ENCODE measurements at regions not wholly inside any gene's neighbourhood (a gene's known extent, or its start where the extent isn't known, plus 50 kb on each side); places are given as distances from the start of the nearest gene placed in this dataset.

- no peak for DNase-seq (ENCODE audit: low read depth in 2 of 3, low spot score in 2 of 3)
These were observed 209.1 kb upstream of the LYPLAL1 start for GRCh38 chr1:218964471-218965185.

DNA sequence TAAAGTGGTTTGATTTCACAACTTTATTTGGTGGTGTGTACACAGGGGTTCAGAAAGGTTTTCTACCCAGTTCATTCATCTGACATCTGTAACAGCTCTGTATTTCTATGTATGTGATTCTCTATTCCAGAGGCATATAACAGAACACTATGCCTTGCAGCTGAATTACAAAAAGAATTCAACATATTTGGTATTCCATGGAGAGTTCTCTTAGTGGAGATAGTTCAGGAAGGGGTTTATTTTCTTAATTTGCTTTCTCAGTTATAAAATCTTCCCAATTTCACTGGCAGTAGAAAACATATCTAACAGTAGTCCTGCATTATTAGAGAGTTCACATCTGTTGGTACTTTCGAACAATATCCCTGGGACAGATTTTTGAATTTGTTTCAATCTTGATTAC is 207.9 kb upstream of the LYPLAL1 start:
- DNase-seq (ENCODE audit: low read depth in 2 of 3, low spot score in 2 of 3), result no peak

GRCh38 chr1:218967254-218967653 is 206.4 kb upstream of the LYPLAL1 start:
- DNase-seq (ENCODE audit: low read depth in 2 of 3, low spot score in 2 of 3), result no peak

GRCh38 chr1:218967836-218968235 is 205.8 kb upstream of the LYPLAL1 start:
- DNase-seq (ENCODE audit: low read depth in 2 of 3, low spot score in 2 of 3), result no peak

DNA sequence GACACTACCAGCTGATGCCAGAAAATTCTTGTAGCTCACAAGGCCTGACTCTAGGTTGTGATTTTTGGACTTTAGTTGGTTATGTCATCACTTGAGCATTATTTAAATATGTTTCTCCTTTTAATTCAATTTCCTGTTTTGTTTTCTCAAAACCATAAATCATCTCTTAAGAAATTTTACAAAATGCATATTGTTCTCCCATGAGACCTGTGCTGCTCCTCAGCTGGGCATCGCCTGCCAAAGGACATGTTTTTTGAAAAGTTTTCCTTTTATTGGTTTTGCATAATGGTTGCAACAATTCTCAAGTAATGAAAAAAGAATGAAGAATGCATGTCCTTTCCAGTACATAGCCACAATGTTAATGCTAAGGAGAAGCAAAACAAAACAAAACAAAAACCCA is 204.7 kb upstream of the LYPLAL1 start:
- no peak for DNase-seq (ENCODE audit: low read depth in 2 of 3, low spot score in 2 of 3)

DNA sequence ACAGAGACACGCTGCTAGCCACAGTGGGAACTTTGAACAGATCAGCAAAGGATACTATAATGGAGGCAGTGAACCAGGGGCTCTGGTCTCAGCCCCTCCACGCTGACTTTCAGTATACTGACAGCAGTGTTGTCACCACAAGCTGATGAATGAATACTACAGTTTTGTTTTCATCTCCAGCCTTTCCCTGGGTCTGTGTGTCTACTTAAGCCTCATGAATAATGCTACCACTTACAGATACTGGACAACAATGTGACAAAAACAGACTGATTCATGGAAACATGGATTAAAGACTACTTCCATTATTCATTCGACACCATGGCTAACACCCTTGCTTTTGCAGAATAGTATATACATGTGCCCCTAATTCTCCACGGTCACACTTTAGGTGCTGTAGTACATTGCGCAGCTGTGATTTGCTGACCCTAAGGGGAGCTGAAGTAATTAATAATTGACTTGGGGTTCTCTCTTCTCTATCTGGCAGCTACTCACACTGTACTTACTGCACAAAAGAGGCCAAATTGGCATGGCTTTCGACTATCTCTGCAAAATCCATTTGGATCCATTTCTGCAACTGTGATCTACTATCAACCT is 203.2 kb upstream of the LYPLAL1 start:
- DNase-seq (ENCODE audit: low read depth in 2 of 3, low spot score in 2 of 3), result no peak

- no peak for DNase-seq (ENCODE audit: low read depth in 2 of 3, low spot score in 2 of 3)
These were observed 202.5 kb upstream of the LYPLAL1 start for GRCh38 chr1:218971156-218971555.

DNA sequence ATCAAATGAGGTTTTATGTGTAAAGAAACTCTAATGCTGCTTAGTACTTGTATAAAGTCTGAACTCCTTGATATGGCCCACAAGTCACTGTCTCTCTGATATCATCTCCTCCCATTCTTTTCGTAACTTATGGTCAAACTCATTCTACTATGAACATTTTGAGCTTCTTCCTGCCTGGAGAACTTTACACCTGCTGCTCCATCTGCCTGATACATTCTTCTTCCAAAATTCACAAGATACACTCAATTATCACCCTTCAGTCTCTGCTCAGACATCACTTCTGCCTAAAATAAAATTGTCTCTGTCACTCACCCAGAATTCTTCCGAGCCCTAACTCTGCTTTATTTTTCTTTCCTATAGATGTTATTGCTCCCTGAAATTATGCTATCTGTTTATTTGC is 192.8 kb upstream of the LYPLAL1 start:
- no peak for DNase-seq (ENCODE audit: low read depth in 2 of 3, low spot score in 2 of 3)

DNA sequence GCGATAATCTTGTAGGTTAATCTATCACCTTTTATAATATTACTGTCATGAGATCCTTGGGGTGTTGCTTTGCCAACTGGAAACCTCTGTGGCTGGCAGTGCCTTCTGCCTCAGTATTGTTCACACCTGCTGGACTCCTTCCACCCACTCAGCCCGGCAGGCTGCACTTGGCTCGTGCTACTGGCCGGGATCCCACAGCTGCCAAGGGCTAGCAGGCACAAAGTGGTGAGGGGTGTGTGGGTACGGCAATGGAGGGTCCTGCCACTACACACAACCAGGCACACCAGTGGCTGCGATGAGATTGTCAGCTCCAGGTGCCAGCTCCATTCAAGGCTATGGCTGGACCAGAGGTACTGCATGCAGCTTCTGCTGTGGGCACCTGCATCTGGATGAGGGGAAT is 191.2 kb upstream of the LYPLAL1 start:
- DNase-seq (ENCODE audit: low read depth in 2 of 3, low spot score in 2 of 3), result no peak

GRCh38 chr1:218983433-218983832 is 190.2 kb upstream of the LYPLAL1 start:
- DNase-seq (ENCODE audit: low read depth in 2 of 3, low spot score in 2 of 3), result no peak

DNA sequence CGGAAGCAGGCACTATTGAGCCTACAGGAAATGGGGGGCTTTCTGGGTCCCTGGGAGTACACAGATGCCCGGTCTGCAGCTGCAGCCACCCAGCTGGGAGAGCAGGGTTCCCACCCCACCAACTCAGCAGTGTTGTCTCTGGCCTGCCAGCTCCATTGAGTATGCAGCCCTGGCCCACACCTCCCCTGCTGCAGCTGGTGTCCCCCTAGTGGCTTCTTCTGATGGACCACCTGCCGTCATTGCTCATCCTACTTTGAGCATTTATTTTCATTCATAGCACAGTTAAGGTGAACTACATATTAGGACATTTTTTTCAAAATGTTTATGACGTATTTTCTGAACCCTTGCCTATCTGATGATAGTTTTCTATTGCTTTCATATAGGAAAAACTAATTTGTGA is 189.8 kb upstream of the LYPLAL1 start:
- no peak for DNase-seq (ENCODE audit: low read depth in 2 of 3, low spot score in 2 of 3)

- no peak for DNase-seq (ENCODE audit: low read depth in 2 of 3, low spot score in 2 of 3)
These were observed 188.2 kb upstream of the LYPLAL1 start for GRCh38 chr1:218985424-218985984.

DNA sequence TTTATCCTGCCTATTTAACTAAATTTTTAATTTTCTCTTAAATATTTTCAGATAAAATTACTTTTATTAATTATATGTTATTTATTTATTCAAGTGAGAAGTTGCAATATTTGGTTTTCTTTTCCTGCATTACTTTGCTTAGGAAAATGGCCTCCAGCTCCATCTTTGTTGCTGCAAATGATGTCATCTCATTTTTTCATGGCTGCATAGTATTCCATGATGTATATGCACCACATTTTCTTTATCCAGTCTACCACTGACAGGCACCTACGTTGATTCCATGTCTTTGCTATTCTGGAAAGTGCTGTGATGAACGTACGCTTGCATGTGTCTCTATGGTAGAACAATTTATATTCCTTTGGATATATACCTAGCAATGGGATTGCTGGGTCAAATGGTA is 186.9 kb upstream of the LYPLAL1 start:
- no peak for DNase-seq (ENCODE audit: low read depth in 2 of 3, low spot score in 2 of 3)

DNA sequence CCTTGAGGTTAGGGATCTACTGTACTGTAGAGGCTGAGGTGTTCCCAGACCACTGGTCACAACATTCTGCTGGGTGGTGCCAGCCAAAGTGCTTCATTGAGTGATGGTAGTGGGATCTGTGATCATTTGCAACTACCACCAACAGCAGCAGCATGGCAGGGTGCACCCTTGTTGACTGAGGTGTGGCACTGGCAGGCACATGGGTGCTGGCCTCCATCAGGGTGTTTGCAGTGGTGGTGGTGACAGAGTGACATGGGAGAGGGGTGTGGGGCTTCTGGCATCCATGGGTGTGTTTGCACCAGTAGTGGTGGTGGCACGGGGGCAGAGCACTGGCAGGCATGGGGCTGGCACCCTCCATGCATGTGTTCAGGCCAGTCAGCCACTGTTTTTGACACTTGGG is 183.7 kb upstream of the LYPLAL1 start:
- no peak for DNase-seq (ENCODE audit: low read depth in 2 of 3, low spot score in 2 of 3)

- DNase-seq (ENCODE audit: low read depth in 2 of 3, low spot score in 2 of 3), result no peak
These were observed 182.6 kb upstream of the LYPLAL1 start for GRCh38 chr1:218991089-218991488.

GRCh38 chr1:218994615-218995014 is 179.1 kb upstream of the LYPLAL1 start:
- DNase-seq (ENCODE audit: low read depth in 2 of 3, low spot score in 2 of 3), result no peak

DNA sequence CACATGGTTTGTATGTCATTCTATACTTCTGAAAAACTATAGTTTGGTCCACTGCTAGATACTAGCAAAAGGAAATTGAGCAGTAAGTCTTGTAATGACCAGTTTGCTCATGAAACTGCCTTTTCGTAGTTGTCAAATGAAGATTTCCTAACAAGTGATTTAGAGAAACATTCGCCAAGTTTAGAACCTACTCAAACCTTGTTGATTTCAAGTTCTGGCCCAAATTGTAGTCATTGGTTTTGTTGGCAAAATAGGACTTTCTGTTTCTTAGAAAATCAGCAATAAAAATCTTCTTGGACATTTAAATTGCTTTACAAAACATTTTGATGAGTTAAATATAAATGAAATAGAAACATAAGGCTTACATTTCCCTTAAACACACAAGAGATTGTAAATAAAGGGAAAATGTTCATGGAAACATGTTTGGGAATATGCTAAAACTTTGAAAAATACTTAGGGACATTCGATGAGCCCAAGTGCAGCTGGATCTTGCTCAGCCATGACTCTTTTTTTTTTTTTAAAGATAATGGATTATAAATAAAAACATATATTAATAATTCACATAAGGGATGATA is 178.5 kb upstream of the LYPLAL1 start:
- no peak for DNase-seq (ENCODE audit: low read depth in 2 of 3, low spot score in 2 of 3)

- no peak for DNase-seq (ENCODE audit: low read depth in 2 of 3, low spot score in 2 of 3)
These were observed 177.3 kb upstream of the LYPLAL1 start for GRCh38 chr1:218996362-218996761.

DNA sequence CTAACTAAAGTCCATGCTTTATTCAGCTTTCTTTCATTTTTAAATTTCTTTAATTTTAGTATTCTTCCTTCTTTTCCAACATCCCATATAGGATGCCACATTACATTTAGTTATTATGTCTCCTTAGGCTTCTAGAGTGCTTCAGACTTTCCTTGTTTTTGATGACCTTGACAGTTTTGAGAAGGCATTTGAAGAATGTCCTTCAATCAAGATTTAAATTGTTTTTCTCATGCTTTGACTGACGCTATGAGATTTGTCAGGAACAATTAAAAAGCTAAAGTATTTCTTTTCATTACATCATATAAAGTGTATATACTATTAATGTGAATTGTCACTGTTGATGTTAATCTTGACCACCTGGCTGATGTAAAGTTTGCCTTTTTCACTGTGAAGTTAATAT is 173.7 kb upstream of the LYPLAL1 start:
- no peak for DNase-seq (ENCODE audit: low read depth in 2 of 3, low spot score in 2 of 3)

DNA sequence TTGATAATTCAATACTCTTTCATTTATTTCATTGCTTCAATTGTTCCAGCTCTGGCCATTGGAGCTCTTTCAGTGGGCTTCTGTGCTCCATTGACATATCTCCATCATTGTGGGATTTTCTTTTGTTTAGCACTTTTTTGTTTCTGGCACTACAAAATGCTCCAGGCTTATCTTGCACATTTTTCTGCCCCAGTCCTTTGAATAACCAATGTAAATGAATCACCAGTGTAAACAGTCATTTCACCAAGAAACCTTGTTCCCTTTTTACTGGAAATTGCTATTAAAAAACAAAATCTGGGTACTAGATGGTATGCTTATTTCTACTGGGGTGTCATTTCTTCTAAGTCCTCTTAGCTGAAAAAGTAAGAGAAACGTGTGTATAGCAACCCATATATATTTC is 173.0 kb upstream of the LYPLAL1 start:
- no peak for DNase-seq (ENCODE audit: low read depth in 2 of 3, low spot score in 2 of 3)

DNA sequence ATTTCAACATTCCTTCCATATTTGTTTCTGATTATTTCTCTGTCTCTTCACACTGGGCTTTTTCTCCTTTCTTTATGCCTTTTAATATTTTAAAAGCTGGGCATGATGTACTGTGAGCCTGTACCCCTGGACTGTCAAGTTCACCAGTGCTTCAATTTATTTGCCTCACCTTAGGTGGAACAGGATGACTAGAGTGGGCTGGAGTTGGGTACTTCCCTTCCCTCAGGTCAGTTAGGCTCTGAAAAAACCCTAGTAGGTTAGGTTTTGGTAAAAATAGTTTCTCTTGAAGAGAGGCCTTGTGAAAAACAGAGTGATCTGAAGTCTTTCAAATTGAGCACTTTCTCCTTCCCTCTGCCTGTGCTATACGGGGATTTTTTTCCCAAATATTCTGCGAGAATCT is 163.0 kb upstream of the LYPLAL1 start:
- DNase-seq (ENCODE audit: low read depth in 2 of 3, low spot score in 2 of 3), result no peak

DNA sequence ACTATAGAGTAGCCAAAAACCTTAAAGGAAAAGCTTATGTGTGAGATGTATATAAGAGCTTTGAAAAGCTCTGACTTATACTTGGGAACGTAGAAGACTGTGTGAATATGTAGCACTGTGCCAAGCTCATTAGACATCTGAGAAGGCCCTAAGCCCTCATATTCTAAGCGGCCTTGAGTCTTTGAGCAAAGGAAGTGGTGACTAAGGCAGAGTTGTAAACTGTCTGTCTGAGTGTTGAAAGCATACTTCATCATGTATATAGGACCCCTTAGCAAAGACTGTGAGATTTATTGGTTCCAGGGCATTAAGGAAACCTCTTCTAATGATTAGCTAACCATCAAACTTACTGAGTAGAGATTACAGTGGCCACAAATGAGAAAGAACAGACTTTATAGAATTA is 153.3 kb upstream of the LYPLAL1 start:
- DNase-seq (ENCODE audit: low read depth in 2 of 3, low spot score in 2 of 3), result no peak
